Thyroid gland (tissue), 4 donors: ENCODE measurements at regions not wholly inside any gene's neighbourhood (a gene's known extent, or its start where the extent isn't known, plus 50 kb on each side); places are given as distances from the start of the nearest gene placed in this dataset.

ENCODE experiments used
- CTCF ChIP-seq, 6 experiments: fragments of 200-600 bp in 3 of 6; fragments of 450-650 bp in 3 of 6; sonication (generic) in 3 of 6; IDR thresholded peaks; one replicate each; pipeline ENCODE4 v1.5.1; 2016 to 2019; ENCODE audit warnings: antibody characterized with exemption in 6 of 6, mild to moderate bottlenecking in 2 of 6, inconsistent platforms in 1 of 6, moderate library complexity in 1 of 6
- POLR2A ChIP-seq, 2 donors: fragments of 450-650 bp; IDR thresholded peaks; one replicate each; pipeline ENCODE4 v1.6.1; 2017; ENCODE audit warnings: antibody characterized with exemption in 2 of 2, mild to moderate bottlenecking in 2 of 2, moderate library complexity in 1 of 2

- TF ChIP-seq POLR2A (IDR thresholded peaks at IDR 0.05) (no peak), CTCF (IDR thresholded peaks at IDR 0.05) (no peak)
These were observed 164.3 kb upstream of the PLEKHA5 start for GRCh38 chr12:18965203-18965602.
